Transverse colon (tissue), 4 donors: ENCODE measurements at regions not wholly inside any gene's neighbourhood (a gene's known extent, or its start where the extent isn't known, plus 50 kb on each side); places are given as distances from the start of the nearest gene placed in this dataset.

Source experiments
- DNase-seq: peaks from one replicate; pipeline ENCODE4 v3.0.0-alpha.2; 2019
- H3K27ac ChIP-seq, 4 donors: fragments of 200-600 bp; sonication (generic); 2 replicates each; pipeline ENCODE4 v1.5.1; 2016 to 2018; ENCODE audit warnings: inconsistent platforms in 4 of 4
- H3K27me3 ChIP-seq: fragments of 200-600 bp; sonication (generic); 2 replicates; pipeline ENCODE4 v1.5.1; 2017; ENCODE audit warnings: inconsistent platforms
- H3K36me3 ChIP-seq, 4 donors: fragments of 200-600 bp; sonication (generic); 2 replicates each; pipeline ENCODE4 v1.5.1; 2017 to 2019; ENCODE audit warnings: inconsistent platforms in 4 of 4
- H3K4me1 ChIP-seq, 4 donors: fragments of 200-600 bp; sonication (generic); 2 replicates each; pipeline ENCODE4 v1.5.1; 2017 to 2020; ENCODE audit warnings: inconsistent platforms in 4 of 4
- H3K4me3 ChIP-seq, 4 donors: fragments of 200-600 bp; sonication (generic); 1 replicate in 1 of 4; 2 replicates in 3 of 4; pipeline versions ENCODE4 v1.5.1 to v1.6.1; 2017 to 2019; ENCODE audit warnings: inconsistent platforms in 4 of 4
- H3K9me3 ChIP-seq, 2 donors: fragments of 200-600 bp; sonication (generic); 2 replicates each; pipeline ENCODE4 v1.5.1; 2017 to 2019; ENCODE audit warnings: inconsistent platforms in 2 of 2
- EP300 ChIP-seq: sonication (generic); formaldehyde crosslinking; IDR thresholded peaks from one replicate; pipeline ENCODE4 v1.6.1; 2017; ENCODE audit warnings: antibody characterized with exemption, low read depth
- POLR2A ChIP-seq: fragments of 450-650 bp; IDR thresholded peaks from one replicate; pipeline ENCODE4 v1.6.1; 2016; ENCODE audit warnings: antibody characterized with exemption, mild to moderate bottlenecking, moderate library complexity
- POLR2AphosphoS5 ChIP-seq, 3 donors: sonication (generic); formaldehyde crosslinking; IDR thresholded peaks; one replicate each; pipeline ENCODE4 v1.6.1; 2016; ENCODE audit warnings: antibody characterized with exemption in 3 of 3
- WGBS, 2 donors: methylation state at CpG; one replicate each; pipeline ENCODE4 v1.1.5; 2018; ENCODE audit warnings: low coverage in 1 of 2; 5-methylcytosine and 5-hydroxymethylcytosine counted together
- in situ Hi-C, 4 donors: fragments of 200-750 bp; cut with MboI; loops; one replicate each; pipeline versions ENCODE4 v1.15.0 to v1.15.1; 2017; ENCODE audit warnings: low sequenced_read_pairs in 3 of 4, low pct_ligation_motif_present in 1 of 4, low pct_unique_long_range_greater_than_20kb in 1 of 4
- intact Hi-C: fragments of 100-400 bp; cut with DNase I; formaldehyde crosslinking; loops from one replicate; pipeline ENCODE4 v1.15.1; 2023; ENCODE audit warnings: low total_unique reads
- TF ChIP-seq, protein P1 (sequence below), 5 experiments: fragments of 200-600 bp in 3 of 5; fragments of 450-650 bp in 2 of 5; sonication (generic) in 3 of 5; IDR thresholded peaks; 1 replicate in 2 of 5; 2 replicates in 3 of 5; pipeline ENCODE4 v1.5.1; 2016 to 2017; ENCODE audit warnings: antibody characterized with exemption in 5 of 5, inconsistent platforms in 3 of 5, mild to moderate bottlenecking in 2 of 5, moderate library complexity in 1 of 5

DNA sequence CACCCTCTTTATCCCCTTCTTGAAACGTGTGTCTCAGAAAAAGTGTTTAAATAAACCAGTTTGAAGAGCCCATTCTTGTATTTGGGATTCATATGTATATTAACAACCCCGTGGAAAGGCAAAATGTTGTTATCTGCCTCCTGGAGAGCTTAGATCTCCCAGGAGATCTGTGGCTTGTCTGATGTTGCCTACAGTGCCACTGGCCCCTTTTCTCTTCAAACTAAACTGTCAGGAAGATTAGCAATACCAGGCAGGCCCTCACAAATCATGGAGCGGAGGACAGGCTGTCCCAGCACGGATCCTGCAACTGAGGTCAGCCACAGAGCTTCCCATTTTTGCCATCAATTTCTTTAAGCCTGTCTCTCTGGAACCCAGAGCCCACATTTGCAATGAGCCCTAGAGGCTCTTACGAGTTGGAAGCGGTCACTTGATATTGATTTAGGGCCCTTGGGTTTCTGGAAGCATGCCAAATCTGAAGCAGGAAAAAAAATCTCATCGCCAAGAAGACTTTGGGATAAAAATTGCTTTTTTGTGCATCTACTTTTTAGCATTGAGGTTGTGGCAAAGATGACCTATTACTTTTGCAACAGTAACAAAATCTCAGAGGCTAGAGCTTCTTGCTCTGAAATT lies 234.1 kb downstream of the OPA1 start:
- in situ Hi-C loops (no loop called here), intact Hi-C loops (no loop called here)
- WGBS, 2 donors, result 78 to 89% methylated on average over 5 to 7 of the region's 7 CpGs
- DNase-seq, result no peak
- TF ChIP-seq POLR2A, result no peak
- TF ChIP-seq POLR2AphosphoS5 (IDR thresholded peaks at IDR 0.05), result no peak
- TF ChIP-seq, protein P1, sequence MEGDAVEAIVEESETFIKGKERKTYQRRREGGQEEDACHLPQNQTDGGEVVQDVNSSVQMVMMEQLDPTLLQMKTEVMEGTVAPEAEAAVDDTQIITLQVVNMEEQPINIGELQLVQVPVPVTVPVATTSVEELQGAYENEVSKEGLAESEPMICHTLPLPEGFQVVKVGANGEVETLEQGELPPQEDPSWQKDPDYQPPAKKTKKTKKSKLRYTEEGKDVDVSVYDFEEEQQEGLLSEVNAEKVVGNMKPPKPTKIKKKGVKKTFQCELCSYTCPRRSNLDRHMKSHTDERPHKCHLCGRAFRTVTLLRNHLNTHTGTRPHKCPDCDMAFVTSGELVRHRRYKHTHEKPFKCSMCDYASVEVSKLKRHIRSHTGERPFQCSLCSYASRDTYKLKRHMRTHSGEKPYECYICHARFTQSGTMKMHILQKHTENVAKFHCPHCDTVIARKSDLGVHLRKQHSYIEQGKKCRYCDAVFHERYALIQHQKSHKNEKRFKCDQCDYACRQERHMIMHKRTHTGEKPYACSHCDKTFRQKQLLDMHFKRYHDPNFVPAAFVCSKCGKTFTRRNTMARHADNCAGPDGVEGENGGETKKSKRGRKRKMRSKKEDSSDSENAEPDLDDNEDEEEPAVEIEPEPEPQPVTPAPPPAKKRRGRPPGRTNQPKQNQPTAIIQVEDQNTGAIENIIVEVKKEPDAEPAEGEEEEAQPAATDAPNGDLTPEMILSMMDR (IDR thresholded peaks at IDR 0.05), result no peak
- TF ChIP-seq EP300, result no peak
- Histone ChIP-seq H3K27me3 (no peaks in the 10 kb centered on the region), H3K36me3 (no peaks in the 10 kb centered on the region), H3K4me1 (peaks cover 0 to 23% (median 6%) of the 10 kb centered on the region in 4 donors), H3K9me3 (peaks cover 0 to 3% of the 10 kb centered on the region in 2 donors), H3K27ac (no peak overlapping the region), H3K4me3 (no peak overlapping the region)

GRCh38 chr3:193827871-193828270 lies 234.9 kb downstream of the OPA1 start:
- intact Hi-C loops (no loop called here), in situ Hi-C loops (no loop called here)
- no peak for TF ChIP-seq POLR2A
- no peak for TF ChIP-seq POLR2AphosphoS5 (IDR thresholded peaks at IDR 0.05)
- no peak for TF ChIP-seq EP300
- TF ChIP-seq, protein P1 (IDR thresholded peaks at IDR 0.05), result no peak
- H3K4me3 ChIP-seq, result no peak overlapping the region
- no peaks in the 10 kb centered on the region for H3K27me3 ChIP-seq
- peaks cover 0 to 24% (median 6%) of the 10 kb centered on the region in 4 donors for H3K4me1 ChIP-seq
- no peak for DNase-seq
- 58 to 78% methylated on average over 2 of the region's 2 CpGs for WGBS, 2 donors
- peaks cover 0 to 3% of the 10 kb centered on the region in 2 donors for H3K9me3 ChIP-seq
- no peaks in the 10 kb centered on the region for H3K36me3 ChIP-seq
- H3K27ac ChIP-seq, result no peak overlapping the region

- in situ Hi-C loops, result no loop called here
- TF ChIP-seq POLR2AphosphoS5 (IDR thresholded peaks at IDR 0.05), result no peak
- no peak for TF ChIP-seq POLR2A
- TF ChIP-seq, protein P1 (IDR thresholded peaks at IDR 0.05), result no peak
- no peak for TF ChIP-seq EP300
- no peak overlapping the region for H3K27ac ChIP-seq
- no peaks in the 10 kb centered on the region for H3K36me3 ChIP-seq
- intact Hi-C loops, result no loop called here
- WGBS, 2 donors, result 48 to 59% methylated on average over 4 to 6 of the region's 6 CpGs
- peak; percentile 24 for DNase-seq
- peaks cover 0 to 3% of the 10 kb centered on the region in 2 donors for H3K9me3 ChIP-seq
- H3K4me1 ChIP-seq, result peaks cover 0 to 27% (median 7%) of the 10 kb centered on the region in 4 donors
- H3K4me3 ChIP-seq, result no peak overlapping the region
- H3K27me3 ChIP-seq, result no peaks in the 10 kb centered on the region
These were observed 235.5 kb downstream of the OPA1 start for GRCh38 chr3:193828477-193828876.

- H3K9me3 ChIP-seq, result no peaks in the 10 kb centered on the region
- peak in 1 of 3 donors; percentile 17 for TF ChIP-seq POLR2AphosphoS5 (IDR thresholded peaks at IDR 0.05)
- no peak for TF ChIP-seq POLR2A
- TF ChIP-seq EP300, result no peak
- TF ChIP-seq, protein P1 (IDR thresholded peaks at IDR 0.05), result no peak
- H3K4me1 ChIP-seq, result peaks cover 0 to 23% (median 7%) of the 10 kb centered on the region in 4 donors
- in situ Hi-C loops, result no loop called here
- H3K27me3 ChIP-seq, result no peaks in the 10 kb centered on the region
- WGBS, 2 donors, result 20 to 65% methylated on average over 2 to 5 of the region's 5 CpGs
- no peaks in the 10 kb centered on the region for H3K36me3 ChIP-seq
- peak; percentile 37 for DNase-seq
- H3K4me3 ChIP-seq, result no peak overlapping the region
- intact Hi-C loops, result no loop called here
- no peak overlapping the region for H3K27ac ChIP-seq
These were observed 236.8 kb downstream of the OPA1 start for GRCh38 chr3:193829781-193830180.
